ENCODE measurements at regions not wholly inside any gene's neighbourhood (a gene's known extent, or its start where the extent isn't known, plus 50 kb on each side); places are given as distances from the start of the nearest gene placed in this dataset.

GRCh38 chr14:71374989-71375388 lies 467.7 kb downstream of the PCNX1 start:
- Histone ChIP-seq H3K4me2 (ENCODE audit: low read length, poor library complexity, severe bottlenecking) (no peak overlapping the region), H3K79me1 (replicated peaks; ENCODE audit: low read length, poor library complexity, severe bottlenecking) (peaks cover 14% of the 10 kb centered on the region), H4K91ac (ENCODE audit: low read length) (no peak overlapping the region), H2BK15ac (ENCODE audit: low read depth, poor library complexity, severe bottlenecking) (no peak overlapping the region), H3K23ac (ENCODE audit: low read length in 2 of 2) (no peak overlapping the region), H3K36me3 (ENCODE audit: control insufficient read depth in 1 of 2, insufficient read depth in 2 of 2, low read depth in 1 of 2, low read length in 2 of 2) (peaks cover 0 to 2% of the 10 kb centered on the region in 2 experiments), H4K8ac (ENCODE audit: low read length) (no peak overlapping the region), H3K4me1 (ENCODE audit: control insufficient read depth, insufficient read depth, low read depth, low read length) (no peaks in the 10 kb centered on the region), H2BK12ac (ENCODE audit: low read length in 2 of 2) (no peak overlapping the region), H3K9me3 (ENCODE audit: control insufficient read depth, low read length) (no peaks in the 10 kb centered on the region), H2AK5ac (ENCODE audit: low read length, severe bottlenecking) (no peak overlapping the region), H3K4ac (ENCODE audit: low read depth in 1 of 2, low read length in 2 of 2) (no peak overlapping the region), H3K27me3 (ENCODE audit: control insufficient read depth in 1 of 2, insufficient read depth in 1 of 2, low read length in 2 of 2) (no peaks in the 10 kb centered on the region), H3K27ac (ENCODE audit: low read length, poor library complexity, severe bottlenecking) (no peak overlapping the region), H3K9ac (ENCODE audit: low read length) (no peak overlapping the region), H2BK5ac (ENCODE audit: low read depth, low read length, poor library complexity, severe bottlenecking) (no peak overlapping the region), H2BK120ac (ENCODE audit: low read depth, low read length) (no peak overlapping the region), H2AFZ (ENCODE audit: low read depth, low read length) (no peak overlapping the region), H3K14ac (ENCODE audit: low read length in 2 of 2) (no peak overlapping the region), H3K4me3 (ENCODE audit: insufficient read depth in 1 of 2, low read depth in 1 of 2, low read length in 2 of 2) (no peak overlapping the region), H3K18ac (ENCODE audit: low read depth in 1 of 2, low read length in 2 of 2) (no peak overlapping the region)
- DNase-seq, result no peak
- whole genome bisulfite sequencing, result 100% methylated on average over 1 of the region's 1 CpG

GRCh38 chr14:71377099-71377498 lies 469.8 kb downstream of the PCNX1 start:
- H3K9ac ChIP-seq (ENCODE audit: low read length), result no peak overlapping the region
- no peak overlapping the region for H2BK12ac ChIP-seq (ENCODE audit: low read length in 2 of 2)
- no peak overlapping the region for H2BK15ac ChIP-seq (ENCODE audit: low read depth, poor library complexity, severe bottlenecking)
- no peak overlapping the region for H3K18ac ChIP-seq (ENCODE audit: low read depth in 1 of 2, low read length in 2 of 2)
- no peaks in the 10 kb centered on the region for H3K4me1 ChIP-seq (ENCODE audit: control insufficient read depth, insufficient read depth, low read depth, low read length)
- H3K27ac ChIP-seq (ENCODE audit: low read length, poor library complexity, severe bottlenecking), result no peak overlapping the region
- no peaks in the 10 kb centered on the region for H3K9me3 ChIP-seq (ENCODE audit: control insufficient read depth, low read length)
- H3K4me2 ChIP-seq (ENCODE audit: low read length, poor library complexity, severe bottlenecking), result no peak overlapping the region
- H3K4ac ChIP-seq (ENCODE audit: low read depth in 1 of 2, low read length in 2 of 2), result no peak overlapping the region
- 99% methylated on average over 26 of the region's 28 CpGs for WGBS
- no peak overlapping the region for H2BK5ac ChIP-seq (ENCODE audit: low read depth, low read length, poor library complexity, severe bottlenecking)
- H3K4me3 ChIP-seq (ENCODE audit: insufficient read depth in 1 of 2, low read depth in 1 of 2, low read length in 2 of 2), result no peak overlapping the region
- H2AK5ac ChIP-seq (ENCODE audit: low read length, severe bottlenecking), result no peak overlapping the region
- no peak overlapping the region for H4K8ac ChIP-seq (ENCODE audit: low read length)
- peaks cover 11% of the 10 kb centered on the region for H3K79me1 ChIP-seq (replicated peaks; ENCODE audit: low read length, poor library complexity, severe bottlenecking)
- H2AFZ ChIP-seq (ENCODE audit: low read depth, low read length), result no peak overlapping the region
- H2BK120ac ChIP-seq (ENCODE audit: low read depth, low read length), result no peak overlapping the region
- H3K36me3 ChIP-seq (ENCODE audit: control insufficient read depth in 1 of 2, insufficient read depth in 2 of 2, low read depth in 1 of 2, low read length in 2 of 2), result peaks cover 0 to 2% of the 10 kb centered on the region in 2 experiments
- H4K91ac ChIP-seq (ENCODE audit: low read length), result no peak overlapping the region
- no peak overlapping the region for H3K23ac ChIP-seq (ENCODE audit: low read length in 2 of 2)
- no peak overlapping the region for H3K14ac ChIP-seq (ENCODE audit: low read length in 2 of 2)
- DNase-seq, result no peak
- H3K27me3 ChIP-seq (ENCODE audit: control insufficient read depth in 1 of 2, insufficient read depth in 1 of 2, low read length in 2 of 2), result no peaks in the 10 kb centered on the region

DNA sequence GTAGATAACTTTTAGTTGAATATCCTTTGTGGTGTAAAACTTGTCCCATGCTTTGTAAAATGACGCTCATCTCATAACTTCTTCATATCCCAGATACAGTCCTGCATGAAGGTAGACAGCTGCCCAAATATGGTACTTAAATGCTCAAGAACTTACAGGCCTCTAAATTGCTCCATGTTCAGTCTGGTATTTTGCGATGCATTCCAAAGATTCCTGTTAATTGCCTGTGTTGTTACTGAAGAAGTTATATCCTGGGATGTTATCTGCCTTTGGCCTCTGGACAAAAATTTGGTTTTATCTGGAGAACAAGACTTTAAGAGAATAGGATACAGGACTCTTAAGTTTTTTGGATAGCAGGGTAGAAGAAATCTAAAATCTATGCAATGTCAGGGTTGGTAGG lies 473.0 kb downstream of the PCNX1 start:
- DNase-seq, result peak; percentile 38
- Histone ChIP-seq H3K18ac (ENCODE audit: low read depth in 1 of 2, low read length in 2 of 2) (no peak overlapping the region), H3K27ac (ENCODE audit: low read length, poor library complexity, severe bottlenecking) (peak overlapping the region; percentile 51), H3K79me1 (replicated peaks; ENCODE audit: low read length, poor library complexity, severe bottlenecking) (peaks cover 18% of the 10 kb centered on the region), H3K9me3 (ENCODE audit: control insufficient read depth, low read length) (no peaks in the 10 kb centered on the region), H3K9ac (ENCODE audit: low read length) (no peak overlapping the region), H3K27me3 (ENCODE audit: control insufficient read depth in 1 of 2, insufficient read depth in 1 of 2, low read length in 2 of 2) (no peaks in the 10 kb centered on the region), H2BK15ac (ENCODE audit: low read depth, poor library complexity, severe bottlenecking) (no peak overlapping the region), H3K23ac (ENCODE audit: low read length in 2 of 2) (no peak overlapping the region), H2AK5ac (ENCODE audit: low read length, severe bottlenecking) (no peak overlapping the region), H2BK120ac (ENCODE audit: low read depth, low read length) (no peak overlapping the region), H3K36me3 (ENCODE audit: control insufficient read depth in 1 of 2, insufficient read depth in 2 of 2, low read depth in 1 of 2, low read length in 2 of 2) (peaks cover 0 to 2% of the 10 kb centered on the region in 2 experiments), H3K4me3 (ENCODE audit: insufficient read depth in 1 of 2, low read depth in 1 of 2, low read length in 2 of 2) (no peak overlapping the region), H2AFZ (ENCODE audit: low read depth, low read length) (no peak overlapping the region), H3K14ac (ENCODE audit: low read length in 2 of 2) (no peak overlapping the region), H3K4ac (ENCODE audit: low read depth in 1 of 2, low read length in 2 of 2) (no peak overlapping the region), H3K4me1 (ENCODE audit: control insufficient read depth, insufficient read depth, low read depth, low read length) (no peaks in the 10 kb centered on the region), H4K8ac (ENCODE audit: low read length) (no peak overlapping the region), H2BK5ac (ENCODE audit: low read depth, low read length, poor library complexity, severe bottlenecking) (no peak overlapping the region), H2BK12ac (ENCODE audit: low read length in 2 of 2) (no peak overlapping the region), H3K4me2 (ENCODE audit: low read length, poor library complexity, severe bottlenecking) (no peak overlapping the region), H4K91ac (ENCODE audit: low read length) (no peak overlapping the region)
- 49% methylated on average over 2 of the region's 2 CpGs for WGBS

- H3K4me1 ChIP-seq (ENCODE audit: control insufficient read depth, insufficient read depth, low read depth, low read length), result no peaks in the 10 kb centered on the region
- H2BK5ac ChIP-seq (ENCODE audit: low read depth, low read length, poor library complexity, severe bottlenecking), result no peak overlapping the region
- no peak overlapping the region for H3K4me3 ChIP-seq (ENCODE audit: insufficient read depth in 1 of 2, low read depth in 1 of 2, low read length in 2 of 2)
- H3K79me1 ChIP-seq (replicated peaks; ENCODE audit: low read length, poor library complexity, severe bottlenecking), result peaks cover 21% of the 10 kb centered on the region
- DNase-seq, result no peak
- no peaks in the 10 kb centered on the region for H3K9me3 ChIP-seq (ENCODE audit: control insufficient read depth, low read length)
- no peak overlapping the region for H2AFZ ChIP-seq (ENCODE audit: low read depth, low read length)
- H3K27me3 ChIP-seq (ENCODE audit: control insufficient read depth in 1 of 2, insufficient read depth in 1 of 2, low read length in 2 of 2), result no peaks in the 10 kb centered on the region
- H3K4ac ChIP-seq (ENCODE audit: low read depth in 1 of 2, low read length in 2 of 2), result no peak overlapping the region
- no peak overlapping the region for H3K4me2 ChIP-seq (ENCODE audit: low read length, poor library complexity, severe bottlenecking)
- H2BK12ac ChIP-seq (ENCODE audit: low read length in 2 of 2), result no peak overlapping the region
- H3K27ac ChIP-seq (ENCODE audit: low read length, poor library complexity, severe bottlenecking), result no peak overlapping the region
- H4K91ac ChIP-seq (ENCODE audit: low read length), result no peak overlapping the region
- no peak overlapping the region for H3K14ac ChIP-seq (ENCODE audit: low read length in 2 of 2)
- no peak overlapping the region for H2AK5ac ChIP-seq (ENCODE audit: low read length, severe bottlenecking)
- no peak overlapping the region for H4K8ac ChIP-seq (ENCODE audit: low read length)
- H3K18ac ChIP-seq (ENCODE audit: low read depth in 1 of 2, low read length in 2 of 2), result no peak overlapping the region
- H3K36me3 ChIP-seq (ENCODE audit: control insufficient read depth in 1 of 2, insufficient read depth in 2 of 2, low read depth in 1 of 2, low read length in 2 of 2), result peaks cover 0 to 2% of the 10 kb centered on the region in 2 experiments
- no peak overlapping the region for H3K9ac ChIP-seq (ENCODE audit: low read length)
- no peak overlapping the region for H2BK15ac ChIP-seq (ENCODE audit: low read depth, poor library complexity, severe bottlenecking)
- no peak overlapping the region for H2BK120ac ChIP-seq (ENCODE audit: low read depth, low read length)
- no peak overlapping the region for H3K23ac ChIP-seq (ENCODE audit: low read length in 2 of 2)
Observed at GRCh38 chr14:71381814-71382213, 474.6 kb downstream of the PCNX1 start.

Data from mesenchymal stem cell (in vitro differentiated cells and primary cell).